ENCODE measurements at regions not wholly inside any gene's neighbourhood (a gene's known extent, or its start where the extent isn't known, plus 50 kb on each side); places are given as distances from the start of the nearest gene placed in this dataset.

DNA sequence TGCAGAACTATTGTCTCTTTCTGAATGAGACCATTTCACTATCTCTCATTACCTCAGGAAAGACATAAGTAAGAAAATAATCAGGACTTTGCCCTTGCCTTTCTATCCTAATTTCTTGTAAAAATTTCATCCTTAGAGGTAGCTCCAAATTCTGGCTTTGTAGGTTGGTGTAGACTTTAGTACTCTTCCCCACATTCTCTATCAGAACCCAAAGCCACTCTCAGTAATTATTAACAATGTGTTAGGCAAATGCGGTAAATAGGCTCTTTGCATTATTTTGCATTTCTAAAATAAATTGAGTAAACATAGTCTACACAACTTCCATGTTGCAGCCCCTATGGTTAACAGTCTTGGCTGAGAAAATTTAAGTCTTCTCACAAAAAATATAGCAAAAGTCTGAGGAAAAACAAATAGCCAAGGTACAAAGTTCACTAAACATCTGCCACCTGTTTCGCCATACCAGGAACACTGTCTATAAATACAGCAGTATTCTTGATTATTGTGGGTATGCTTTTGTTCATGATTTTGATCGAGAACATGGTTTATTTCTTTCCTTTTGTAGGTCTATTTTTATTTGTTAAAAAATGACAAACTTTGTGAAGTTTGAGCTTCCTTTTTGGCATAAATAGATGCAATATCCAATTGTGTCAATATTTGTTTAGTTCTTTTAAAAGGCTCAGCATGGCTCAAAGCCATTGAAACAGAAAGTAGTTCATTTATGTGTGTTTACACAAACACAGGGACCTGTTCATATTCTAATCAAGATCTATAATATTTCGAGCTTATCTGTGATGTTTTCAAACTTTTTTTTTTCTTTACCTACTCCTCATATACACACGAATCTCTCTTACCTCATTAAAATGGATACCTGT is 1061.5 kb downstream of the CNTNAP5 start:
- TF ChIP-seq, protein P1, sequence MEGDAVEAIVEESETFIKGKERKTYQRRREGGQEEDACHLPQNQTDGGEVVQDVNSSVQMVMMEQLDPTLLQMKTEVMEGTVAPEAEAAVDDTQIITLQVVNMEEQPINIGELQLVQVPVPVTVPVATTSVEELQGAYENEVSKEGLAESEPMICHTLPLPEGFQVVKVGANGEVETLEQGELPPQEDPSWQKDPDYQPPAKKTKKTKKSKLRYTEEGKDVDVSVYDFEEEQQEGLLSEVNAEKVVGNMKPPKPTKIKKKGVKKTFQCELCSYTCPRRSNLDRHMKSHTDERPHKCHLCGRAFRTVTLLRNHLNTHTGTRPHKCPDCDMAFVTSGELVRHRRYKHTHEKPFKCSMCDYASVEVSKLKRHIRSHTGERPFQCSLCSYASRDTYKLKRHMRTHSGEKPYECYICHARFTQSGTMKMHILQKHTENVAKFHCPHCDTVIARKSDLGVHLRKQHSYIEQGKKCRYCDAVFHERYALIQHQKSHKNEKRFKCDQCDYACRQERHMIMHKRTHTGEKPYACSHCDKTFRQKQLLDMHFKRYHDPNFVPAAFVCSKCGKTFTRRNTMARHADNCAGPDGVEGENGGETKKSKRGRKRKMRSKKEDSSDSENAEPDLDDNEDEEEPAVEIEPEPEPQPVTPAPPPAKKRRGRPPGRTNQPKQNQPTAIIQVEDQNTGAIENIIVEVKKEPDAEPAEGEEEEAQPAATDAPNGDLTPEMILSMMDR (IDR thresholded peaks at IDR 0.05): no peak
- TF ChIP-seq POLR2A (IDR thresholded peaks at IDR 0.05) (no peak), POLR2AphosphoS5 (IDR thresholded peaks at IDR 0.05) (no peak), EP300 (IDR thresholded peaks at IDR 0.05) (no peak)
